ENCODE measurements at regions not wholly inside any gene's neighbourhood (a gene's known extent, or its start where the extent isn't known, plus 50 kb on each side); places are given as distances from the start of the nearest gene placed in this dataset.

GRCh38 chr6:95423331-95423730 is 154.0 kb upstream of the MANEA start:
- DNase-seq (ENCODE audit: low spot score), result no peak
- intact Hi-C loops (cut with DNase I), result no loop called here

- no peak for DNase-seq (ENCODE audit: low spot score)
- intact Hi-C loops (cut with DNase I), result no loop called here
Measured at GRCh38 chr6:95431637-95432228, 145.6 kb upstream of the MANEA start.

GRCh38 chr6:95439741-95440140 is 137.6 kb upstream of the MANEA start:
- intact Hi-C loops (cut with DNase I), result no loop called here

GRCh38 chr6:95448208-95448607 is 129.1 kb upstream of the MANEA start:
- DNase-seq (ENCODE audit: low spot score), result no peak
- intact Hi-C loops (cut with DNase I), result no loop called here

More at GRCh38 chr6:95439741-95440140, 137.6 kb upstream of the MANEA start:
- DNase-seq (ENCODE audit: low spot score), result no peak

DNA sequence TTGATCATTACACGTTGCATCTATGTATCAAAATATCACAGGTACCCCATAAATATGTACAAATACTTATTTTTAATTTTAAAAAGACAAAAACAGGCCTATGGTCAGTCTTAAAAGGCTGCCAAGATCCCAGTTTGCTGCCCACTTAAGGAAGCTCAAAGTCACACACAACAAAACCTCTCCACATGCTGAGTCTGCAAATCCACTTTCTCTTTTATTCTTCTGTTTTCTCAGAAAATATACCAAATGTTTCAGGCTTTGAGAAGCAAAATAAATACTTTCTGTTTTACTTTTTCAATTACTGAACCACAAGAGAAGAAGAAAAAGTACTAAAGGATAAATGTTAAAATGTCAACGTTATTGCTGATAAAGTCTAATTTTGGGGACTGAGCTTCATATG is 107.8 kb upstream of the MANEA start:
- no peak for DNase-seq (ENCODE audit: low spot score)
- intact Hi-C loops (cut with DNase I), result no loop called here

DNA sequence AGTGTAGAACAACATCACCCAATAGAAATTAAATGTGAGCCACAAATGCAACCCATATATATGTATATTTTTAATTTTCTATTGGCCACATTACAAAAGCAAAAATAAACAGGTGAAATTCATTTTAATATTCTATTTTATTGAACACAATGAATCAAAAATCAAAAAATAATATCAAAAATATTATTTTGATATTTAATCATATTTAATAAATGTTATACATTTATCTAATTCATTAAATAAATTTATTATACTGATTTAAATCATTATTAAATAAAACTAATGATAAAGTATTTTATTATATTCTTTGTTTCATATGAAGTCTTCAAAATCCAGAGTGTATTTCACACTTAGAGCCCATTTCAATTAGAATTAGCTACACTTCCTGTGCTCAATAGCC is 98.4 kb upstream of the MANEA start:
- no peak for DNase-seq (ENCODE audit: low spot score)
- intact Hi-C loops (cut with DNase I), result no loop called here

GRCh38 chr6:95487817-95488216 is 89.5 kb upstream of the MANEA start:
- DNase-seq (ENCODE audit: low spot score), result no peak
- intact Hi-C loops (cut with DNase I), result no loop called here

DNA sequence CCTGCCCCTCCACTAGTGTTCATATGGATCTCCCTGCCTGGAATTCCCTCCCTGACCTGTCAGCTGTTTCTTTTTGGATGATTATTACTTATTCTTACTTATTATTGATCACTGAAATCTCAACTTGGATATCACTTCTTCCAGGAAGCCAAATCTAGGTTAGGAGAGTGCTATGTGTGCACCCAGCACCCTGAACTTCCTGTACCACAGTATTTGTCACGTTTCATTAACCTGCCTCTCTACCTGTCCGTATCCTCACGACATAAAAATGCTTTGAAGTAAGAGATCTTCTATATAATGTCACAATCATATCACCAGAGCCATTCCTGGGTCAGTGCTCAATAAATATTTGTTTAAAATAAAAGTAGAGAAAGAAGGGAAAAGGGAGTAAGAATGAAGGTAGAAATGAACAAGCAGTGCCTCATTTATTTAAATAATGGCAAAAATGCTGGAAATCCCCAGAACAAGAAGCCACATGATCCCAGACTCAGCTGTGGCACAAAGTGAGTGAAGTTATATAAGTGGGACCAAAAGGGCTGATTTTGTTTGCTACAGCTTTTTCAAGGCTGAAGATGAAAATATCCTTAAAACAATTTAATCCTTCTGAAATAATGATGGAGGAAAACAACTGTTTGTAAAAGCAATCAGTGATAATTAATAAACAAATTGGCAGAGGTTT is 88.0 kb upstream of the MANEA start:
- no peak for DNase-seq (ENCODE audit: low spot score)
- intact Hi-C loops (cut with DNase I), result no loop called here

DNA sequence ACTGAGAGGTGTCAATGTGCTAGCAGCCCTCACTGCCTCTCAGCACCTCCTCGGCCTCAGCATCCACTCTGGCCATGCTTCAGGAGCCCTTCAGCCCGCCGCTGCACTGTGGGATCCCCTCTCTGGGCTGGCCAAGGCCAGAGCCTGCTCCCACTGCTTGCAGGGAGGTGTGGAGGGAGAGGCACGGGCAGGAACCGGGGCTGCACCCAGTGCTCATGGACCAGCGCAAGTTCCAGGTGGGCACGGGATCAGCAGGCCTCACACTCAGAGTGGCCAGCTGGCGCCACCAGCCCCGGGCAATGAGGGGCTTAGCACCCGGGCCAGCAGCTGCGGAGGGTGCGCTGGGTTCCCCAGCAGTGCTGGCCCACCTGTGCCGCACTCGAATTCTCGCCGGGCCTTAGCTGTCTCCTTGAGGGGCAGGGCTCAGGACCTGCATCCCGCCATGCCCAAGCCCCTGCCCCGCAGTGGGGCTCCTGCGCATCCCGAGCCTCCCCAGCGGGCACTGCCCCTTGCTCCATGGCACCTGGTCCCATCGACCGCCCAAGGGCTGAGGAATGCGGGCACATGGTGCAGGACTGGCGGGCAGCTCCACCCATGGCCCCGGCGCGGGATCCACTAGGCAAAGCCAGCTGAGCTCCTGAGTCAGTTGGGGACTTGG is 80.4 kb upstream of the MANEA start:
- DNase-seq (ENCODE audit: low spot score), result no peak
- intact Hi-C loops (cut with DNase I), result no loop called here

DNA sequence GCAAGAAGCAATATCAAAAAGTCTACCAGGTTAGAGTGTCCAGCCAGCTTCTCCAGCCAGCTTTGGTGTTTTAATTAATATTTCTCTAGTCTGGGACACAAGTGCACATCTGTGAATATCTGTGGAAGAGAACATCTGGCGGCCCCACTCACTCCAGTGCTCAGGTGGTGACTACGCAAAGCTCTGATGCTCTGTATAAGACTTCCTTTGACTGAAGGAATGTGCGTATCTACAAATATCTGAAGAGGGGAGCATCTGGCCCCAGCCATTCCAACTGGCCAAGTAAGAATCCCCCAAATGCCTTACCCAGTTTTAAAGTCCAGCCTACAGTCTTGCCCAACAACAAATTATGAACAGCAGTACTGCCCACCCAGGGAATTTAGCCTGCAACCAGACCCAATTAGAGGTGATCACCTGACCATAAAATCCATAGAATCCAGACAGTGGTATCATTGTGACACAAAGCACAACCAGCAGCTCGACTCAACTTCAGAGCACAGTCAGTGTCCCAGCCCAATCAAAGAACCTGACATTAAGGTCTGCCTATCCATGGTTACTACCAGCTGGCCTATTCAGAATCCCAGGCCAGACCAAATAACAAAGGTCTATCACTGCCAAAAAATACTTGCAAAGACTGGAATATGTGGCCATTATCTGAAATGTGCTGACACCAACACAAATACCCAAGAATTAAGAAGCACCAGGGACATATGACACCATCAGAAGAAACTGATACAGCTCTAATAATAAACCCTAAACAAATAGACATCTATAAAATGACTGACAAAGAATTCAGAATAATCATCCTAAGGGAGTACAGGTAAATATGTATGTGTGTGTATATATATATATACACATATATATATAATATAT is 76.1 kb upstream of the MANEA start:
- intact Hi-C loops (cut with DNase I), result no loop called here
- DNase-seq (ENCODE audit: low spot score), result no peak

DNA sequence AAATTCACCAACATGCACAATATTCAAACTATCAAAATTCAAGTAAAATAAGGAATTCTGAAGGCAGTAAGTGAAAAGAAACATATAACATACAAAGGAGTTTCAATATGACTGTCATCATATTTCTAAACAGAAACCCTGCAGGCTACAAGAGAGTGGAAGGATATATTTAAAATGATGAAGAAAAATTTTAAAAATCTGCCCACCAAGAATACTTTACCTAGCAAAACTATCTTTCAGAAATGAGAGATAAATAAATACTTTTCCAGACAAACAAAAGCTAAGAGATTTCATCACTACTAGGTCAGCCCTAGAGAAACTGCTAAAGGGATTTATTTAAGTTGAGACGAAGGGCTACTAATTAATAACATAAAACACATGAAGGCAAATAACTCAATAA is 73.8 kb upstream of the MANEA start:
- intact Hi-C loops (cut with DNase I), result no loop called here
- no peak for DNase-seq (ENCODE audit: low spot score)

GRCh38 chr6:95511404-95511803 is 65.9 kb upstream of the MANEA start:
- no peak for DNase-seq (ENCODE audit: low spot score)
- intact Hi-C loops (cut with DNase I), result no loop called here

GRCh38 chr6:95515975-95516374 is 61.4 kb upstream of the MANEA start:
- DNase-seq (ENCODE audit: low spot score), result no peak
- intact Hi-C loops (cut with DNase I), result no loop called here

DNA sequence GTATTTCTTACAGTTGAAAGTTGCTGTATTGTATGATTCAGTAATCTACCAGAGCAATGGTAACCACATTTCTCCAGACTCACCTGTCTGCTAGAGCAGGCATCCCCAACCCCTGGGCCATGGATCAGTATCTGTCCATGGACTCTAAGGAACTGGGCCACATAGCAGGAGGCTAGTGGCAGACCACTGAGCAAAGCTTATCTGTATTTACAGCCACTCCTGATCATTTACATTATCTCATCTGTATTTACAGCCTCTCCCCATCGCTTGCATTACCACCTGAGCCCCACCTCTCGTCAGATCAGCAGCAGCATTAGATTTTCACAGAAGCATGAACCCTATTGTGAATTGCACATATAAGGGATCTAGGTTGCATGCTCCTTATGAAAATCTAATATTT is 60.3 kb upstream of the MANEA start:
- intact Hi-C loops (cut with DNase I), result no loop called here
- no peak for DNase-seq (ENCODE audit: low spot score)

DNA sequence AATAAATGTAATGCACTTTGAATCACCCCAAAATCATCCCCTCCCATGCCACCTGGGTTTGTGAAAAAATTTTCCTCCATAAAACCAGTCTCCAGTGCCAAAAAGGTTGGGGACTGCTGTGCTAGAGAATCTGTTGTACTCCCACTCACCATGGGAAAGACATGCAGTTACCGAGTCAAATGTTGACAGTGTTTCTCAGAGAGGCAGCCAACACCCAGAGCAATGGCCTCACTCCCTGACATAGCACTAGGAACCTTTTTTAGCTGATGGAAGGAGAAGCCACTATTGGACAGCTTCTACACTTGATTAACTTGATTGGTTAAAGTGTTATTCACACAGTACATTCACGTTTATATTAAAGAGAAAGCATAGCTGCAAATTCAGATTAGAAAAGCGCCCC is 59.8 kb upstream of the MANEA start:
- intact Hi-C loops (cut with DNase I), result no loop called here
- DNase-seq (ENCODE audit: low spot score), result no peak

DNA sequence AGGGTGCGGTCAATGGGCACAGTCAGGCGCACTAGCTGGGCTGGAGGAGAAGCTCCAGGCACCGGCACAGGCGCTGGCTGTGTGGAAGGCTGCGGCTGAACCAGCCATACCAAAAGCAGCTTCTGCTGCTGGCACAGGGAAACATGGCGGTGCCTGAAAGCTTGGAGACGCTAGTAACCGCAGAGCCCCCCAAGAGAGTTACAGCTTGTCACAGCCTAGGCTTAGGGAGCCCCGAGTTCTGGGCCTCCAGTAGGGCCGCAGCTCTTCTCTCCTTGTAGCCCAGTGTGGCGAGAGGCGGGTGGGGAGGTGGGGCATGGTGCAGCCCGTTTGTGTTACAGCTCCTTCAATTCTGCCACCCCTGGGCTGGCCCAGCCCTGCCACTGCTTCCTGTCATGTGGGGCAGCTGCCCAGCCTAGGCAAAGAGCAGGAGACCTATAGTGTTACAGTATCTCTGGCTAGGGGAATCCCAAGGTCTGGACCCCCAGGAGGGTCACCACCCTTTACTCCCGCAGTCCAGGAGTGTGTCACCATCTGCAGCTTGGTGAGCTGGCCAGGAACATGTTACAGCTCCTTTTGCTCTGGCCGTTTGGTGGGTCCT is 58.6 kb upstream of the MANEA start:
- intact Hi-C loops (cut with DNase I), result no loop called here
- no peak for DNase-seq (ENCODE audit: low spot score)

DNA sequence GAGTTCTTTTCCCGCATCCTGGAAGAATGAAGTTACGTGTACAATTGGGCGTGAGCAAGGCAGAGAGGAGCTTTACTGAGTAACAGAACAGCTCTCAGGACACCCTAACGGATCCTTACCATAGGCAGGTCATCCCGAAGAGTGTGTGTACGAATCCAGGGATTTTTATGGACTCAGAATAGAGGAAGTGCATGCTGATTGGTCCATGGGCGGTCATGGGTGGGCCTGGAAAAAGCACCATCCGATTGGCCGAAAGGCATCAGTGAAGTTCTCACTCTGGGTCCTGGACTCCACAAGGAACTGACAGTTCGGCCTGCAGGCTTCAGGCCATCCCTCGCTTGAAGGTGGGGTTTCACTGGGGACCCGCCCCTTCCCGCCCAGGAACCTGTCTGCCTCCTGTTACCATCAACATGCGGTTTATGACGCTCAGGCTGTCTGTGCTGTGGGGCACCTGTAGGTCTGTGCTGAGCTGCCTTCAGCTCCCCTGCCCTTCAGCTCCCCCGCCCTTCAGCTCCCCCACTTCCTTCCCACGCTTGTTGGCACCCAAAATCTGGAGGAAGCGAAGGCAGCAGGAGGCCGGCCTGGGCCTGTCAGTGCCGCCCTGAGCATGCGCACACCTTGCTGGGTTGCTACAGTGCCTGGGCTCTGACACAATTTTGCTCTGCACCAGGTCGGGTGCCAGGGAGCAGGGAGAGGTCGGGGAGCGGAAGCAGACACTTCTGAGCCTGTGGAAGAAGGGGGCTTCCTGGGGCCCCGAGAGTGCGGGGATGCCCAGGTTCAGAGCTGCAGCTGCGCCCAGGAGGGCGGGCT is 57.9 kb upstream of the MANEA start:
- DNase-seq (ENCODE audit: low spot score), result no peak
- intact Hi-C loops (cut with DNase I), result no loop called here

DNA sequence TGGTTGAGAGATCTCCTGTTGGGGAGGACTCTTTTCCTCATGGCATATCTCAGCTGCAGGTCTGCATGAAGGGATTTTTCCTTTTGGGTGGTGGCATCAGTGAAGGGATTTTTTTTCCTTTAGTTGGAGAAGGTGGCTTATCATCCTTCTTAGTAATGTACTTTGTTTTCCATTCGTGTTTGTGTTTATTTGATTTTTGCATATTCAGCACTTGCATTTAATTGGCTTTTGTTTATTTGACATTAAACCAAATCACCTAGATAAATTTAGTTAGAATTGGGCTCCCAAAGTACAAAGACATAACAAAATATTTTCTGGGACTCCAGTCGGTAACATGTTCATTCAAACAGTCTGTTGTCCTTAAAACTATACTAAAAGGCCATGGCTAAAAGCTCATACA is 56.2 kb upstream of the MANEA start:
- intact Hi-C loops (cut with DNase I), result no loop called here
- DNase-seq (ENCODE audit: low spot score), result no peak
